GM12892 (cell line): ENCODE measurements at regions not wholly inside any gene's neighbourhood (a gene's known extent, or its start where the extent isn't known, plus 50 kb on each side); places are given as distances from the start of the nearest gene placed in this dataset.
"Not testable (repeated sequence)": the region's sequence is repeated elsewhere in the genome, so short reads cannot be mapped to it uniquely, and the experiment has no call there.

Experiments
- DNase-seq: peaks from one replicate; pipeline ENCODE4 v3.0.0; 2011; ENCODE audit not compliant: insufficient read length
- FAIRE-seq: peaks from 2 replicates; lab custom pipeline; 2011; peaks lifted over from hg19 to GRCh38; lab: Jason Lieb, UNC
- POLR2A ChIP-seq: IDR thresholded peaks from 2 replicates; pipeline ENCODE4 v1.6.1; 2011; ENCODE audit warnings: low read depth, low read length, control low read depth
- POLR2AphosphoS5 ChIP-seq: IDR thresholded peaks from 2 replicates; pipeline ENCODE4 v1.6.1; 2011; ENCODE audit warnings: low read depth, low read length, control low read depth
- TAF1 ChIP-seq: IDR thresholded peaks from 2 replicates; pipeline ENCODE4 v1.6.1; 2011; ENCODE audit warnings: low read depth, mild to moderate bottlenecking, control low read depth, low read length, borderline replicate concordance

GRCh38 chr7:101747053-101747878 lies 70.2 kb upstream of the CUX1 start:
- DNase-seq (no peak), FAIRE-seq (no peak)
- TF ChIP-seq TAF1 (no peak), POLR2A (no peak), POLR2AphosphoS5 (no peak)

GRCh38 chr7:101747879-101748345 lies 69.5 kb upstream of the CUX1 start:
- FAIRE-seq: no peak
- DNase-seq: no peak
- TF ChIP-seq TAF1: no peak
- no peak for TF ChIP-seq POLR2A
- TF ChIP-seq POLR2AphosphoS5: no peak

GRCh38 chr7:101749891-101750290 lies 67.5 kb upstream of the CUX1 start:
- no peak for TF ChIP-seq POLR2A
- TF ChIP-seq TAF1: no peak
- TF ChIP-seq POLR2AphosphoS5: no peak
- FAIRE-seq: no peak
- no peak for DNase-seq

GRCh38 chr7:101753316-101753715 lies 64.1 kb upstream of the CUX1 start:
- TF ChIP-seq POLR2A (no peak), POLR2AphosphoS5 (no peak), TAF1 (no peak)
- FAIRE-seq (no peak), DNase-seq (no peak)

- TF ChIP-seq POLR2A: no peak
- no peak for TF ChIP-seq POLR2AphosphoS5
- no peak for TF ChIP-seq TAF1
- FAIRE-seq: no peak
- no peak for DNase-seq
Observed at GRCh38 chr7:101754424-101755159, 62.8 kb upstream of the CUX1 start.

GRCh38 chr7:101757879-101758278 lies 59.5 kb upstream of the CUX1 start:
- TF ChIP-seq POLR2A (no peak), POLR2AphosphoS5 (no peak), TAF1 (no peak)
- no peak for DNase-seq
- FAIRE-seq: no peak

- not testable (repeated sequence) for DNase-seq, FAIRE-seq
Observed at GRCh38 chr7:101758519-101758918, 58.9 kb upstream of the CUX1 start.

- FAIRE-seq (no peak), DNase-seq (no peak)
- TF ChIP-seq POLR2AphosphoS5 (no peak), TAF1 (no peak), POLR2A (no peak)
Observed at GRCh38 chr7:101764221-101764620, 53.2 kb upstream of the CUX1 start.

GRCh38 chr7:101767544-101767943 lies 49.9 kb upstream of the CUX1 start:
- DNase-seq (no peak), FAIRE-seq (no peak)
- TF ChIP-seq TAF1 (no peak), POLR2AphosphoS5 (no peak), POLR2A (no peak)
